NCI-H446 (cell line): ENCODE measurements at regions not wholly inside any gene's neighbourhood (a gene's known extent, or its start where the extent isn't known, plus 50 kb on each side); places are given as distances from the start of the nearest gene placed in this dataset.

ENCODE experiments used
- DNase-seq, 2 experiments: peaks; one replicate each; lab custom pipeline; 2025; lab: John Stamatoyannopoulos, UW

DNA sequence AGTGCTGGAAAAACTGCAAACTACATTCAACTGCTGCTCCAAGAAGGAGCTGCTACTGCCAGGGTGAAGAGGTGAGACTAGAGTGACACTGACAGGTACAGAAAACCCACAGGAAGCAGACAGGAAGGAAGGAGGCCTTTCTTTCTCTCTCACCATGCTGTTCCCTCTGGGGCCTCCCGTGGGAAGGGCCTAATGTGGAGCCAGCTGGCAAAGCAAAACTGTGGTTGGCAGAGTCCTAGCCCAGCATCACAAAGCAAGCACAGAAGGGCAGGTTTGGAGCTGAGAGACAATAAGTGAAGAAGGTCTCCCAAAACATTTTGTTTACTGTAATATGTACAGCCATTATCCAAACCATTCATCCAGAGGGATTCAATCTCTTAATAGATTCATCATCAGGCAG is 122.5 kb upstream of the MAX start:
- DNase-seq = peak; percentile 64 to 71

GRCh38 chr14:65225299-65226159 is 123.2 kb upstream of the MAX start:
- DNase-seq = no peak

GRCh38 chr14:65226824-65227604 is 124.7 kb upstream of the MAX start:
- no peak for DNase-seq

- no peak for DNase-seq
Measured at GRCh38 chr14:65228436-65228835, 126.1 kb upstream of the MAX start.

DNA sequence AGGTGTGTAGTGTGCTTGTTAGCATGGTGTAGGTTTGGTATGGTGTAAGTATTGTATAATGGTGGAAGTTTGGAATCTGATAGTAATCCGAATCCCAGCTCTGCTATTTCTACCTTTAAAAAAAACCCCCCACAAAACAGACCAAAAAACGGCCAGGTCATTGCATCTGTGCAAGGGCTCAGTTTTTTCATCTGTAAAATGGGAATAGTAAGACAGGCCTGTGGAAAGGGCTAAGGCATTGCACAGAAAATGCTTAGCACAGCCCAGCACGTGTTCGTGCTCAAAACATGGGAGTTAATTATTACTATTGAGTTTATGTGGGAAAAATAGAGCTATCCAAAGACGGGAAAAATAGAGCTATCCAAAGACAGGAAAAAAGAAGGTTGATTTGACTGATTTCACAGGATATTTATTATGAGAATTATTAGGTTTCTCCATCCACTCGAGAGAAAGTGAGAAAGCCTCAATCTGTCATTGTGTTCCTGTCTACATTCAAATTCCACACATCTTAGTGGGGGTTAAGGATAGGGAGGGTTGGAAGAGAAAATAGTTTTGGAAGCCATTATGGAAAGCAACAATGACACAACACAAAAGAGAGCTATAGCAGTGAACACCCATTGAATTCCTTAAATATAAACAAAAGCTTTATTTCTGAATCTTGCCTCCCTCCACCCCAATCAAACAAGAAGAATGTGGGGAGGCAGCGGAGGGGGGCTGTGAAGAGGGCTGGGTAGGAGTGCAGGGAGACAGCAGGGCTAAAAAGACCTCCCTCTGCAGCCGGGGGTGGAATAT is 126.8 kb upstream of the MAX start:
- no peak for DNase-seq

DNA sequence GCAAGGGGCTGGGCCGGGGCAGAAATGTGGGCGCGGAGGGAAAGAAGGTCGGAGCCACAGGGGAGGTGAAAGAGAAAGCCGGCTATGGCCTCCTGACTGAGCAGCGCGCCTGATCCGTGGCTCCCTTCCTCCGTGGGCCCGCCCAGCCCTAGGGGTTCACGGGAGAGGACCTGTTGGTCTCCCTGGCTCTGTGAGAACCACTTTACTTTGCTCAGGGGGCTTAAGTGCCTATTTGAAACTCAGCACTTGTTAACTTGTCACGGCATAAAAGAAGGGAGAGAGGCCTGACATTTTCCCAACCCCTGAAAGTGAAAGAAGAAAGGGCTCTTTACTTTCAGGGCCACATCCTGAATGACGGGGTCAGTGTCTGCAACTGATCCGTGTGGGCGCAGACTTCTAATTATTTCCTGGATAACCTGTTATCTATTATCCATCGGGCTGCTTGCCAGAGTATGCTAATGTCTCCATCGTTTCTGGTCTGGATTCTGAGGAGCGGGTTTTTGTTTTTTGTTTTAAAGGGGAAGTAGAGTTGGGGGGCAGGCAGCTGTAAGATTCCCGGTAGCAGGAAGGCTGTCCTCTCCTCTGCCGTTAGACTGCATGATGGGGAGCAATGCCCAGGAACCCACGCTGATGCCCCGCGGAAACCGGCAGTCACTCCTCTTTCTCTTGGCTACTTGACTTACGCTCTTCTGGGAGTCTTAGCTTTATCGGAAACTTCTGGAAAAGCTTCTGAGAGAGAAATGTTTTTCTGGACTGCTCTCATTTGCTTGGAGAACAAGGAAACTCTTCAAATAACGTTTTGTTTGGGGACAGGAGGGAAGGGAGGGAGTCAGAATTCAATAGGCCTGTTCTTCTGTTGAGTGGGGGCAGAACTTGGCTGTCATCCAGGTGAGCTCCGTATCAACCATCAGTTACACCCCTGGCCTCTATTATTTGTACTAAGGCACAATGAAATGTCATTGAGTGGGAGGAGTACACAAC is 127.7 kb upstream of the MAX start:
- DNase-seq = no peak

- no peak for DNase-seq
Measured at GRCh38 chr14:65231286-65231980, 129.1 kb upstream of the MAX start.

DNA sequence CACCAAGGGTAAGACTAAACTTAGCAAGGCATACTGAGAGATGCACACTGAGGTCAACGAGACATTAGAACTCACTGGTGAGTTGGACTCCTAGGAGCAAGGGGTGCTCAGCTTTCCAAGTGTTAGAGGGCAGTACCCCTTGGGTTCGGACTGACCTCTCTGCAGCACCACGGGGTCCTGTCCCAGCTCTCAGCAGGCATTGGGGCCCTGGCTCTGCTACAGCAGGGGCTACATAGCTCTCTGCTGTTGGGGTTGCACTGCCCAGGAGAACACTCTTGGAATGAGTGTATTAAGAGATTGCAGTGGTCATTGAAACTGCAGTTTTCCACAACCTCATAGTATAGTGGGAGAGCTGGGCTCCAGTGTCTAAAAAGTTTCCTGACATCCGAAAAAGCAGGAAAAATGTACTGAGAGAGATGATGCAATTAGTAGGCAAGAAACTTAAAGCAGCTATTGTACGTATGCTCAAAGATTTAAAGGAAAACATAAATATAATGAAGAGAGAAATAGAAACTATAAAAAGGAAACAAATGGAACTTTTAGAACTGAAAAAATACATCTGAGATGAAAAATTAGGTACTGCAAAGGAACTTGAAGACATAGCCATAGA is 132.5 kb upstream of the MAX start:
- no peak for DNase-seq

- DNase-seq = no peak
Measured at GRCh38 chr14:65237023-65237814, 134.9 kb upstream of the MAX start.

GRCh38 chr14:65237941-65238340 is 135.6 kb upstream of the MAX start:
- DNase-seq = no peak

- DNase-seq = no peak
Measured at GRCh38 chr14:65238456-65238855, 136.1 kb upstream of the MAX start.

GRCh38 chr14:65239143-65239937 is 137.0 kb upstream of the MAX start:
- DNase-seq = no peak

GRCh38 chr14:65239938-65240296 is 137.6 kb upstream of the MAX start:
- DNase-seq = no peak

DNA sequence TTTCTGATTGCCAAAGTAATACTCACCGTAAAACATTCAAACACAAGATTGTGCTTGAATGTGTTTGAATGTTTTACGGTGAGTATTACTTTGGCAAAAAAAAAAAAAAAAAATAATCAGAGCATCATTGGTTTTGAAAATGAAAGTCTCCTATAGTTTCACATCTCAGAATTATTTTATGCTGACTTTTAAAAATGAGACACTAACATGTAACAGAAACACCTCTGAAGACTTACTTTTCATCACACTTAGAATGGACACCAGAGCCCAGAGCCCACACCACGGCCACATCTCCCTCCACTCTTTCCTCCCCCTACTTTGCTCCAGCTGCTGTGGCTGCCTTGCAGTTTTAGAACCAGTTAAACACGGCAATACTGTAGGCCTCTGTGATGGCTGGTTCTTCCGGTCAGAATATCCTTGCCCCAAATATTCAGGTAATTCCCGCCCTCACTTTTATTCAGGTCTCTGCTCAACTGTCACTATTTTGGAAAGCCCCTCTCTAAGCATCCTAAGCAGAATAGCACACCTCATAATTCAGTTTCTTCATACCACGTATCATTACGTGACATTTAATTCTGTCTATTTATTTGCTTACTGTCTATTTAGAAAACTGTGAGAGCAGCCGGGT is 138.9 kb upstream of the MAX start:
- no peak for DNase-seq

DNA sequence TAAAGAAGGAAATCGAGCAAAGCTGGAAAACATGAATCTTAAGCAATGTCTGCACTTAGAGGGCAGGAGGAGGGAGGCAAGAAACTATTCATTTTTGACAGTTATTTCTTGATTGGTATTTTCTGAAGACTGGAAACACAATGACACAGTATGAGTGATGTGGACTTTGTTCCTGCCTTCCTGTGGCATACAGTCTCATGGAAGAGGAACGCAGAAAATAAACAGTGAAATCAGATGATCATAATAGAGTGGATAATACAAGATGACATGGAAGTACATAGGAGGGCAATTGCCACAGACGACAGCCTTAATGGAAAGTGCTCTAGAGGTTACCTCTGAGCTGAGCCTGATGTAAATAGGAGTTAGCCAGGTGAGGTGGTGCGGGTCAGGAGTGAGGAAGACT is 140.4 kb upstream of the MAX start:
- DNase-seq = no peak

- no peak for DNase-seq
Measured at GRCh38 chr14:65243766-65244442, 141.6 kb upstream of the MAX start.

DNA sequence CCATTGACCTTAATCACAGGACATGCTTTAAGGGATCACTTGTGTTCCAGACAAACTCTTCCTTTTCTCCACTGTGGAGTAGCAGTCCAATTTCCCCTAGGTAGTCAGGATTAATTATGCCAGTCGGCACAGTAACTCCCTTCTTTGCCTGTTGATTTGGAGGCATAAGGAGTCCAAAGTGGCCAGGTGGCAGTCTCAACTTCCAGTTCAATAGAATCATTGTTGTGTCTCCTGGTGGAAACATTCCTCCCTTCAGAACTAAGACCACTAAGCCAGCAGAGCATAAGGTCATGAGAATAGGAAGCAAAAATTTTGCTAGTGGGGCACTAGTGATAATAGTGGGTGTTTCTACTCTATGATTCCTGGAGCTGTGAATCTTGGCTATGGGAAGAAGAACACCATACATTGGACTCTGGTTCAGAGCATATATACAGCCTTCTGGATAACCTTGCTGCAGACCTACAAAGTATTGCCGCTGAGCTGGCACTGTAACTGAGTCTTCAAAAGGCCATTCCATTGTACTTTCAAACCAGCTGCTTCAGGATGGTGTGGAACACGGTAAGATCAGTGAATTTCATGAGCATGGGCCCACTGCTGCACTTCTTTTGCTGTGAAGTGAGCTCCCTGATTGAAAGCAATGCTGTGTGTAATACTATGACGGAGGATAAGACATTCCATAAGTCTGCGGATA is 147.3 kb upstream of the MAX start:
- no peak for DNase-seq
